ENCODE measurements at regions not wholly inside any gene's neighbourhood (a gene's known extent, or its start where the extent isn't known, plus 50 kb on each side); places are given as distances from the start of the nearest gene placed in this dataset.

GRCh38 chr5:167800427-167800826, 491.0 kb upstream of the WWC1 start:
- H3K27ac Mint-ChIP-seq, result no peak overlapping the region
- DNase-seq (ENCODE audit: low spot score) (no peak), ATAC-seq (no peak)
- ChIA-PET POLR2A (no interaction called here), CTCF (no interaction called here)
- TF ChIP-seq ZNF219 (CRISPR knock-in tag; IDR thresholded peaks at IDR 0.05; ENCODE audit: borderline replicate concordance), result no peak
- TF ChIP-seq SOX15 (CRISPR knock-in tag; IDR thresholded peaks at IDR 0.05), result no peak
- TF ChIP-seq RELA (CRISPR knock-in tag; IDR thresholded peaks at IDR 0.05; ENCODE audit: borderline replicate concordance), result no peak
- no peak for TF ChIP-seq ZMAT4 (CRISPR knock-in tag; IDR thresholded peaks at IDR 0.05)
- no peak for TF ChIP-seq ETV6 (CRISPR knock-in tag; IDR thresholded peaks at IDR 0.05)
- no peak for TF ChIP-seq TEAD4 (CRISPR knock-in tag; IDR thresholded peaks at IDR 0.05)
- TF ChIP-seq ZNF121 (CRISPR knock-in tag; IDR thresholded peaks at IDR 0.05), result no peak
- no peak for TF ChIP-seq GABPB1 (CRISPR knock-in tag; IDR thresholded peaks at IDR 0.05)
- no peak for TF ChIP-seq CREB1 (CRISPR knock-in tag; IDR thresholded peaks at IDR 0.05)
- no peak for TF ChIP-seq NR2C2 (CRISPR knock-in tag; IDR thresholded peaks at IDR 0.05)
- TF ChIP-seq ZSCAN18 (CRISPR knock-in tag; IDR thresholded peaks at IDR 0.05), result no peak
- TF ChIP-seq ATF1 (CRISPR knock-in tag; IDR thresholded peaks at IDR 0.05), result no peak
- TF ChIP-seq FOXP4 (CRISPR knock-in tag; IDR thresholded peaks at IDR 0.05), result no peak
- H3K9me3 Mint-ChIP-seq, result no peaks in the 10 kb centered on the region
- no peaks in the 10 kb centered on the region for H3K36me3 Mint-ChIP-seq
- H3K27me3 Mint-ChIP-seq (ENCODE audit: low read depth), result no peaks in the 10 kb centered on the region
- H3K4me3 Mint-ChIP-seq, result no peak overlapping the region
- peaks cover 20% of the 10 kb centered on the region for H3K4me1 Mint-ChIP-seq

GRCh38 chr5:167801999-167802398, 489.4 kb upstream of the WWC1 start:
- Mint-ChIP-seq H3K27me3 (ENCODE audit: low read depth) (no peaks in the 10 kb centered on the region), H3K9me3 (no peaks in the 10 kb centered on the region), H3K36me3 (no peaks in the 10 kb centered on the region), H3K4me3 (no peak overlapping the region), H3K27ac (no peak overlapping the region), H3K4me1 (peaks cover 20% of the 10 kb centered on the region)
- DNase-seq (ENCODE audit: low spot score) (no peak), ATAC-seq (no peak)
- POLR2A ChIA-PET, result no interaction called here
- TF ChIP-seq EMX1 (CRISPR knock-in tag; IDR thresholded peaks at IDR 0.05) (no peak), MXD4 (CRISPR knock-in tag; IDR thresholded peaks at IDR 0.05; ENCODE audit: borderline replicate concordance) (no peak), AR (CRISPR knock-in tag; IDR thresholded peaks at IDR 0.05) (no peak), NR3C1 (CRISPR knock-in tag; conservative IDR thresholded peaks at IDR 0.05; ENCODE audit: low read depth) (no peak), HMGA2 (CRISPR knock-in tag; IDR thresholded peaks at IDR 0.05) (no peak), GABPB1 (CRISPR knock-in tag; IDR thresholded peaks at IDR 0.05) (no peak), MLX (CRISPR knock-in tag; IDR thresholded peaks at IDR 0.05) (no peak), CBFB (CRISPR knock-in tag; IDR thresholded peaks at IDR 0.05; ENCODE audit: low read depth) (no peak), NFE2L1 (CRISPR knock-in tag; IDR thresholded peaks at IDR 0.05) (no peak), ZBTB21 (CRISPR knock-in tag; IDR thresholded peaks at IDR 0.05; ENCODE audit: borderline replicate concordance) (no peak), MAX (CRISPR knock-in tag; IDR thresholded peaks at IDR 0.05) (no peak), CREM (CRISPR knock-in tag; IDR thresholded peaks at IDR 0.05) (no peak), GTF2I (CRISPR knock-in tag; conservative IDR thresholded peaks at IDR 0.05) (no peak), NR2C2 (CRISPR knock-in tag; IDR thresholded peaks at IDR 0.05) (no peak), STAT6 (CRISPR knock-in tag; conservative IDR thresholded peaks at IDR 0.05; ENCODE audit: low read depth) (no peak)
- CTCF ChIA-PET, result no interaction called here
